ENCODE measurements at regions not wholly inside any gene's neighbourhood (a gene's known extent, or its start where the extent isn't known, plus 50 kb on each side); places are given as distances from the start of the nearest gene placed in this dataset.

DNA sequence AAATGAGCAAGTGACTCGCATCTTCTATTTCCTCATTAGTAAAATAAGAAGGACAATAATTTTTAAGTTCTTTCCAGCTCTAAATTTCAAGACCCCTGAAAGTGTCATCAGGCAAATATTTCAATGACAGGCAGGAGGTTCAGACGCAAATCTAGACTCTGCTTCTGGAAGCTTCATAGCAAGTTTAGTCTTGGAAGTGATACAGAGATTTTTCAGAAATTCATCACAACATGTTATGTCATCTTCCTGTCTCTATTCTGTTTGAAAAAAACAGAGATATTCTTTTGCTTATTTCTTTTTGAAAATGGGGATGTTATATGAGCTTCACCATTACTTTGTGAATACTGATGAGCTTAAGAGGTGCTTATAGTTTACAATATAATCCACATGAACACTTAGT, 74.0 kb downstream of the C3orf85 start:
- TF ChIP-seq, protein P1, sequence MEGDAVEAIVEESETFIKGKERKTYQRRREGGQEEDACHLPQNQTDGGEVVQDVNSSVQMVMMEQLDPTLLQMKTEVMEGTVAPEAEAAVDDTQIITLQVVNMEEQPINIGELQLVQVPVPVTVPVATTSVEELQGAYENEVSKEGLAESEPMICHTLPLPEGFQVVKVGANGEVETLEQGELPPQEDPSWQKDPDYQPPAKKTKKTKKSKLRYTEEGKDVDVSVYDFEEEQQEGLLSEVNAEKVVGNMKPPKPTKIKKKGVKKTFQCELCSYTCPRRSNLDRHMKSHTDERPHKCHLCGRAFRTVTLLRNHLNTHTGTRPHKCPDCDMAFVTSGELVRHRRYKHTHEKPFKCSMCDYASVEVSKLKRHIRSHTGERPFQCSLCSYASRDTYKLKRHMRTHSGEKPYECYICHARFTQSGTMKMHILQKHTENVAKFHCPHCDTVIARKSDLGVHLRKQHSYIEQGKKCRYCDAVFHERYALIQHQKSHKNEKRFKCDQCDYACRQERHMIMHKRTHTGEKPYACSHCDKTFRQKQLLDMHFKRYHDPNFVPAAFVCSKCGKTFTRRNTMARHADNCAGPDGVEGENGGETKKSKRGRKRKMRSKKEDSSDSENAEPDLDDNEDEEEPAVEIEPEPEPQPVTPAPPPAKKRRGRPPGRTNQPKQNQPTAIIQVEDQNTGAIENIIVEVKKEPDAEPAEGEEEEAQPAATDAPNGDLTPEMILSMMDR (conservative IDR thresholded peaks at IDR 0.05; ENCODE audit: low read depth, low read length), result no peak
- no peak for DNase-seq (ENCODE audit: low read depth)
- H3K4me3 ChIP-seq (ENCODE audit: low read depth, low read length), result no peak overlapping the region

DNA sequence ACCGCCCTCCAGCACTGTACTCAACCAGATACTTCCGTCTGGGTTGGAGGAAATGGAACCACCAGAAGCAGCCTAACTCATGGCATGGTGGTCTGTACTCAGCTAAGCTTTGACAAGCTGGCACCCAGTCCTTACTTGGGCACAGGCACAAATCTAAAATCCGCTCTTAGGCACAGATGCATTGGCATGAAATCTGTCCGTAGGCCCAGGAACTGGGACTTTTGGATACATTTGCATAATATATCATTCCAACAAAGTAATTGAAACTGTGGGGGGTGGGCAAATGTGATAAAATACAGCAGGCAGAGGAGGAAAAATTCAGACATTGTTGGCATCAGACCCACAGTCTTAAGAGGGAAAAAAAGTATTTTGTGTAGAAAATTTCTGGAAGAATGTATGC, 75.4 kb downstream of the C3orf85 start:
- DNase-seq (ENCODE audit: low read depth), result no peak
- no peak overlapping the region for H3K4me3 ChIP-seq (ENCODE audit: low read depth, low read length)
- TF ChIP-seq, protein P1 (conservative IDR thresholded peaks at IDR 0.05; ENCODE audit: low read depth, low read length), result no peak

DNA sequence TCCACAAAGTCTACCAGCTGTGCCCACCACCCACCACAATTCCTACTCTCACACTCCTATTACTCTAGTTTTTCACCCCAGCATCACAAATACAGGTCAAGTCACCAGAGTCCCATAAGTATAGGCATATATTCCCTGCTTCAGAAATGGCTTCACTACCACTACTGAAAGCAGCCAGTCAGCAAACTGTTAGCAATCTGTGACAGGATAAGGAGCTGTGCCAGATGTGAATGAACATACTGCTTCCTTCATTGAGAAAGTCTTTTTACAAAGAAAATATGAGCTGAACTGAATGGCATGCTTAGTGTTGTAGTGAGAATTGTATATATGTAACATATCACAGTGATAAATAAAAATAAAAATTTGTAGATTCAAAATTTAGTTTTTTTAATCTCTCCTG, 76.8 kb downstream of the C3orf85 start:
- TF ChIP-seq, protein P1 (conservative IDR thresholded peaks at IDR 0.05; ENCODE audit: low read depth, low read length), result no peak
- no peak overlapping the region for H3K4me3 ChIP-seq (ENCODE audit: low read depth, low read length)
- DNase-seq (ENCODE audit: low read depth), result no peak

DNA sequence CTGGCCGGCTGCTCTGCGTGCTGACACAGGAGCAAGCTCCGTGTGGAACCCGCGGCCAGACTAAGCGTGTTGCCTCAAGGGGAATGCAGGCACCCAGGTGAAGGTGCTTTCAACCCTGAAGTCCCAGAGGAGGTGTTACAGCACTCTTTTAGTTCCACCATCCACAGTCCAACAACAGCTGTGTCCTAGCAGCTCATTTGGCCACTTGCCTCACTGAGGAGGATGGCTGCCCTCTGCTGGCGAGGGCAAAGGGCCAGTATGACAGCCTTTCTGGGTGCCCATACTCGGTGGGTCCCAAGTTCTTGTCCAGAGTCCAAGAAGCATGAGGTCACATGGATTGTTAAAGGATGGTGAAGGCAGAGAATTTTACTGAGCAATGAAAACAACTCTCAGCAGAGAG, 87.8 kb downstream of the C3orf85 start:
- no peak for DNase-seq (ENCODE audit: low read depth)
- TF ChIP-seq, protein P1 (conservative IDR thresholded peaks at IDR 0.05; ENCODE audit: low read depth, low read length), result peak; percentile 22
- H3K4me3 ChIP-seq (ENCODE audit: low read depth, low read length), result no peak overlapping the region

DNA sequence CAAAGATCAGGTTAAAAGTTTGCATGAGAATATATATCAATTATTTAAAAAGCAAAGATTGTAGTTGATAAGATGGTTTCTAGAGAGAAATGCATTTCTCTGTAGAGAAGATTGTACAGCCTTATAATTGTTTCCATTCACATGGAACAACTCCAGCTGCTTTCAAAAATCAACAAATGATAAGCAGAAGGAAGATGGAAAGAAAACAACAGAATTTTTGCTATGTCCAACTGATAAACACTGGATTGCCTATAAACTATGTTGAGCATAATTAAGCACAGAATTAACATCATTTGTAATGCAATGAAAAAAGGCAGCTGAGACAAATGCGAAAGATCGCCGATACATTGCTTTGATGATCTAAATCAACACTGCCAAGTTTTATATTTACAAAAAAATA, 89.0 kb downstream of the C3orf85 start:
- H3K4me3 ChIP-seq (ENCODE audit: low read depth, low read length), result no peak overlapping the region
- DNase-seq (ENCODE audit: low read depth), result no peak
- TF ChIP-seq, protein P1 (conservative IDR thresholded peaks at IDR 0.05; ENCODE audit: low read depth, low read length), result no peak

DNA sequence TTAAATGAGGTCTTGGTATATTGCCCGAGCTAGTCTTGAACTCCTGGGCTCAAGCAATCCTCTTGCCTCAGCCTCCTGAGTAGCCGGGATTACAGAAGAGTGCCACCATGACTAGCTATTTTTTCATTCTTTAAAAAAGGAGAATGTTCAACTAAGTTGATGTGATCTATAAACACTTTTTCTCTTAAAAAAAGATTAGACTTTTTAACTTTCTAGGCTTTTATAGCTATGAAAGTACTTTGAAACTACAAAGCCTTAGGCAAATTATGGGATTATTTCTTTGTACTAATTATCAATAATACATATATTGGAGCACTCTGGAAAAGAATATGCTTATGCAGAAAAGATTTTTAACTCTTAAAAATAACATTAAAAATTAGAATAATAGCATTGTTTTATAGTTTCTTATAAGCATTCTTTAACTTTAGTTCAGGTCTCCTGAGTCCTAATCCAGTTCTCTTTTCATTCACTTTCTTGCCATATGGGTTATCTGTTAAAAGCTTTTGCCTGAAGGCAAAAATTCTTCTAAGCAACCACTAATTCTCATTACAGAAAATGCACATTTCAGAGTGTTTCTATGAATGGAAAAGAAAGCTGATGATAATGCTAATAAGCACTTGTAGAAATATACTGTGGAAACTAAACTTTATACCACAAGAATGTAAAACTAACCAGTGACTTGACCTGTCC, 87.8 kb downstream of the DPPA2 start:
- no peak for DNase-seq (ENCODE audit: low read depth)
- TF ChIP-seq, protein P1 (conservative IDR thresholded peaks at IDR 0.05; ENCODE audit: low read depth, low read length), result no peak
- no peak overlapping the region for H3K4me3 ChIP-seq (ENCODE audit: low read depth, low read length)

DNA sequence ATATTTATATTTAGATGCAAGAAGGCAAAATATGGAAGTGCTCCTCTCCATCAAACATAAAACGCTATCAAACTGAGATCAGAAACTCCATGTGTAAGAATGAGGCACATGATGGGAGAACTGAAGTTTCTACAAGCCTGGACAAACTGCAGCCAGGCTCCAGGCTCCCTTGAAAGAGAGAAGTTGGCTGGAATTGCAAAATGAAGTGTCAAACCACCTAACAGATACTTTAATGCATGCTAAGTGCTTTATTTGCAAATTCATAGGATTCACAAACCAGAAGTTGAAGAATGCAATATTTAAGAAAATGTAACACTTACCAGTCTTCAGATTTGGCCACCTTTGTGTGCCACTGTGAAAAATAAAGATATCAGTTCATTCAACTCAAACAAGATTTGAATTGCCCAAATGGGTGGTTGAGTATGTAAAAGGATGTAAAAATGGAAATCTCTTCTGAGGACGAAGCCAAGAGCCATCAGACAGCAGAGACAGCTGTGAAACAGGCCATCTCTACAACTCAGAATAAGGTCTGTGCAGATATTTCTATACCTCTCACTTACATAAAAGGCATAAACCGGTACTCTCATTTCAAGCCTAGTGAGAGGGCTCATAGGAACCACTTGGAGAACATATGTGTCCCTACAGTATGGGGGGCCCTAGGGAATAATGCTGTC, 87.0 kb downstream of the DPPA2 start:
- TF ChIP-seq, protein P1 (conservative IDR thresholded peaks at IDR 0.05; ENCODE audit: low read depth, low read length), result no peak
- H3K4me3 ChIP-seq (ENCODE audit: low read depth, low read length), result no peak overlapping the region
- DNase-seq (ENCODE audit: low read depth), result no peak
